Progenitor cell of endocrine pancreas (in vitro differentiated cells): ENCODE measurements at regions not wholly inside any gene's neighbourhood (a gene's known extent, or its start where the extent isn't known, plus 50 kb on each side); places are given as distances from the start of the nearest gene placed in this dataset.
"Not testable (repeated sequence)": the region's sequence is repeated elsewhere in the genome, so short reads cannot be mapped to it uniquely, and the experiment has no call there.

ENCODE experiments used
- DNase-seq: peaks from one replicate; pipeline ENCODE4 v3.0.0; 2021; ENCODE audit warnings: low spot score; ENCODE audit not compliant: unreplicated experiment
- H3K27ac Mint-ChIP-seq: 2 replicates; pipeline ENCODE4 v1.8.0; 2021; ENCODE audit warnings: mild to moderate bottlenecking, moderate library complexity, mixed read lengths
- H3K27me3 Mint-ChIP-seq: 2 replicates; pipeline ENCODE4 v1.8.0; 2021; ENCODE audit warnings: mixed read lengths
- H3K36me3 Mint-ChIP-seq: 2 replicates; pipeline ENCODE4 v1.8.0; 2022; ENCODE audit warnings: mixed read lengths; ENCODE audit not compliant: insufficient read depth
- H3K4me1 Mint-ChIP-seq: 2 replicates; pipeline ENCODE4 v1.8.0; 2021; ENCODE audit warnings: low read depth, mixed read lengths
- H3K4me3 Mint-ChIP-seq: 2 replicates; pipeline ENCODE4 v1.8.0; 2021; ENCODE audit warnings: low read depth, mild to moderate bottlenecking, moderate library complexity, mixed read lengths
- H3K9me3 Mint-ChIP-seq: 2 replicates; pipeline ENCODE4 v1.8.0; 2021; ENCODE audit warnings: low read depth, mixed read lengths
- TF ChIP-seq, protein P1 (sequence below): fragments of 200-600 bp; sonication (generic); IDR thresholded peaks from one replicate; pipeline ENCODE4 v1.5.0; 2021; ENCODE audit warnings: antibody characterized with exemption, mild to moderate bottlenecking; ENCODE audit not compliant: unreplicated experiment

DNA sequence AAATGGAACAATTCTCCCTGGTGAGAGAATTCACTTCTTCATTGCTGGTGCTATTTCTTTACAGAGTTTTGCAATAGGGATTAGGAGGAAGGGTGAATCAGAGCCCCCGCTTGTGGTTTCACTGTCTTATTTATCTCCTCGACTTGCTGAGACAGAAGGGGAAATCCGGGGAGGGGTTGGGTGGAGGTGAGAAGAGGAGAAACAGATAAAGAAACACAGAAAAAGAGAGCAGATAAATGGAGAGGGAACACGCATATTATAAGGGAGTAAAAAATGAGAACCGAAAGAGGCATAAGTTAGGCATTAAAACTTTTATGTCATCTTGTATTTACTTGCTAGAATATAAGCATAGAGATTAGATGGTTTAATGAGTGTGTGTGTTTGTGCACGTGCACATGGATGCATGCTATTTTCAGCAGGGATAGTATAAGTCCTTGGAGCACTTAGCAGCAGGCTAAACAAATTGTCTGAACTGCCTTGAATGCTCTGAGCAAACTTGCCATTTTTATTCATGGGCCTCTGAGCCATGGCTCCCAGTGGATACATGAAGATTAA lies 105.0 kb downstream of the OLIG3 start:
- no peaks in the 10 kb centered on the region for H3K36me3 Mint-ChIP-seq
- no peak overlapping the region for H3K4me3 Mint-ChIP-seq
- no peaks in the 10 kb centered on the region for H3K9me3 Mint-ChIP-seq
- H3K27me3 Mint-ChIP-seq = peaks cover 6% of the 10 kb centered on the region
- no peaks in the 10 kb centered on the region for H3K4me1 Mint-ChIP-seq
- TF ChIP-seq, protein P1, sequence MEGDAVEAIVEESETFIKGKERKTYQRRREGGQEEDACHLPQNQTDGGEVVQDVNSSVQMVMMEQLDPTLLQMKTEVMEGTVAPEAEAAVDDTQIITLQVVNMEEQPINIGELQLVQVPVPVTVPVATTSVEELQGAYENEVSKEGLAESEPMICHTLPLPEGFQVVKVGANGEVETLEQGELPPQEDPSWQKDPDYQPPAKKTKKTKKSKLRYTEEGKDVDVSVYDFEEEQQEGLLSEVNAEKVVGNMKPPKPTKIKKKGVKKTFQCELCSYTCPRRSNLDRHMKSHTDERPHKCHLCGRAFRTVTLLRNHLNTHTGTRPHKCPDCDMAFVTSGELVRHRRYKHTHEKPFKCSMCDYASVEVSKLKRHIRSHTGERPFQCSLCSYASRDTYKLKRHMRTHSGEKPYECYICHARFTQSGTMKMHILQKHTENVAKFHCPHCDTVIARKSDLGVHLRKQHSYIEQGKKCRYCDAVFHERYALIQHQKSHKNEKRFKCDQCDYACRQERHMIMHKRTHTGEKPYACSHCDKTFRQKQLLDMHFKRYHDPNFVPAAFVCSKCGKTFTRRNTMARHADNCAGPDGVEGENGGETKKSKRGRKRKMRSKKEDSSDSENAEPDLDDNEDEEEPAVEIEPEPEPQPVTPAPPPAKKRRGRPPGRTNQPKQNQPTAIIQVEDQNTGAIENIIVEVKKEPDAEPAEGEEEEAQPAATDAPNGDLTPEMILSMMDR = no peak
- DNase-seq = no peak
- H3K27ac Mint-ChIP-seq = no peak overlapping the region

DNA sequence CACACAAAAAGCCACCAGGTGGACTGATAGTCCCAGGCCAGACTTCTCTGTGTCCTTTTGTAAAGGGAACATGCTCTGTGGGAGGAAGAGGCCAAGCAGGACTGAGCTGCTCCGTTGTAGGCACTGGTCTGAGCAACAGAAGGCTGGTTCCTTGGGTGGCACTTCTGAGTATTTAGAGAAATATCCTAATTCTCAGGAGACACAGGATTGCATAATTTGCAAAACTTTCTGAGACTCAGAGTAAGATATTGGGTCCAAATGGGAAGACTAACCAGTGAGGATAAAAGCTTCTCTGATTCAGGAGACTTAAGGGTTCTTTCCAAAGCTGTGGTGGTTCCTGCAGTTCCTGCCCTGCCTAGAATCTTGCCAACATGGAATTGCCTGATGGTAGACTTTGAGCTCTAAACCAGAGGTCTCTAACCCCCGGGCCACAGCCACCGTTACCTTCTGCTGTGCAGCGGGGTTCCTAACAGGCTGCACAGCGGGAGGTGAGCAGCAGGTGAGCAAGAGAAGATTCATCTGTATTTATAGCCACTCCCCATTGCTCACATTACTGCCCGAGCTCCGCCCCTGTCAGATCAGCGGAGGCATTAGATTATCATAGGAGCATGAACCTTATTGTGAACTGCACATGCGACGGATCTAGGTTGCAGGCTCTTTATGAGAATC lies 107.0 kb downstream of the OLIG3 start:
- Mint-ChIP-seq H3K27ac (no peak overlapping the region), H3K36me3 (no peaks in the 10 kb centered on the region)

DNA sequence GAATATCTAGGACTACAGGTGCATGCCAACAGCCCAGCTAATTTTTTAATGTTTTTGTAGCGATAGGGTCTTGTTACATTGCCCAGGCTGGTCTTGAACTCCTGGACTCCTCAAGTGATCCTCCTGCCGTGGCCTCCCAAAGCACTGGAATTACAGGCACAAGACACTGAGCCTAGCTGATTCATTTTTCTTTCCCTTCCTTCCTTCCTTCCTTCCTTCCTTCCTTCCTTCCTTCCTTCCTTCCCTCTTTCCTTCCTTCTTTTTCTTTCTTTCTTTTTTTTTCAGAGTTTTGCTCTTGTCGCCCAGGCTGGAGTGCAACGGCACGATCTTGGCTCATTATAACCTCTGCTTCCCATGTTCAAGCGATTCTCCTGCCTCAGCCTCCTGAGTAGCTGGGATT lies 110.9 kb downstream of the OLIG3 start:
- H3K9me3 Mint-ChIP-seq, H3K27ac Mint-ChIP-seq, H3K36me3 Mint-ChIP-seq, H3K27me3 Mint-ChIP-seq, DNase-seq, H3K4me3 Mint-ChIP-seq, H3K4me1 Mint-ChIP-seq: not testable (repeated sequence)

More for the DNA sequence above, 107.0 kb downstream of the OLIG3 start:
- Mint-ChIP-seq H3K27me3 (peaks cover 6% of the 10 kb centered on the region), H3K4me3 (no peak overlapping the region), H3K9me3 (no peaks in the 10 kb centered on the region), H3K4me1 (no peaks in the 10 kb centered on the region)
- TF ChIP-seq, protein P1 = no peak
- DNase-seq = no peak

DNA sequence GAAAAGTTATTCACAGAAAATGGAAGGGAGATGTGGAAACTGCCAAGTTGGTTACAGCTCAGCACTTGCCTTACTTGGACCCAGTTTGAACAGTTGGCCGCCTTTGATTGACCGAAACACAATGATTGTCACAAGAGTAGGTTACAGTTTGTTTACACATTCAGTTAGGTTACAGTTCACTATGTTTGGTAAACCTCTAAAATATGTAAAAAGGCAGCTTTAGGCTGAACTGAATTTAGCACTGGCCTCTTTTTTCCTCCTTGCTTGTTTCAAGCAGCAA lies 116.2 kb downstream of the OLIG3 start:
- Mint-ChIP-seq H3K4me3 (no peak overlapping the region), H3K9me3 (peaks cover 7% of the 10 kb centered on the region), H3K36me3 (no peaks in the 10 kb centered on the region), H3K27me3 (no peaks in the 10 kb centered on the region), H3K4me1 (no peaks in the 10 kb centered on the region), H3K27ac (no peak overlapping the region)
- no peak for DNase-seq
- TF ChIP-seq, protein P1 = no peak

DNA sequence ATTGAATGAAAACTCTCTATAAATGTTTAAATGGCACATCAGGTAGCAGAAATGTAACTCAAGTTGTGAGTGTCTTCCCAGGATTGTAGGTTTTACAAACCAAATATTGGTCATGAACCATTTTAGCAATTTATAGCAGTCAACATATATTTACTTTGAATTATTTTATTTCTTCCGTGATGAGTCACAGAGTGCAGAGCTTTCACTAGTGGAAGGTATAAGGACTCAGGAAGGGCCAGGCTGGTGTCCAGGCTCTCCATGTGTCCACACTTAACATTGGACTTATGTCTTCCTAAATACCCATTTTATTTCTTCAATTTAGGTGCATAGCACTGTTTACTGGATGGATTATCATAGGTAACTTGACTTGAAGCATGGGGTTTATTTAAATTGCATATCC lies 120.9 kb downstream of the OLIG3 start:
- H3K27me3 Mint-ChIP-seq = peaks cover 6% of the 10 kb centered on the region
- H3K27ac Mint-ChIP-seq = no peak overlapping the region
- H3K4me1 Mint-ChIP-seq = no peaks in the 10 kb centered on the region
- H3K36me3 Mint-ChIP-seq = no peaks in the 10 kb centered on the region
- H3K9me3 Mint-ChIP-seq = peaks cover 3% of the 10 kb centered on the region
- H3K4me3 Mint-ChIP-seq = no peak overlapping the region
- TF ChIP-seq, protein P1 = no peak
- DNase-seq = no peak

DNA sequence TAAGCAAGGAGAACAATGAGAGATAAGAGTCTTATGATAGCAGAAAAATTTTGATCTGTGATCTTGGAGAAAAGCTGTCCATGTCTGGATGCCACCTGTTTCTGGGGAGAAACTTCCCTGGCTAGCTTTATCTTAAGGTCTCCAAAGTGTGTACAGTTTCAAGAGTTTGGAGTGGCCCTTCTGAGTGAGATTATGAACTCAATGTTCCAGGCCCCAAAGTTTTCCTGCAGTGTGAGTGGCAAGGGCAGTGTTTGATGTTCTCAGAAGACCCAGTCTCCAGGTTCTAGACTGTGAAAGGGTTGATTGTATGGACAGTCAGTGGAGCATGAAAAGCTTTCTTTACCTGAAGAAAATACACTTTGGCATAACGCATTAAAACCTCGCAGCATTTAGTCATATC lies 121.7 kb downstream of the OLIG3 start:
- H3K9me3 Mint-ChIP-seq = no peaks in the 10 kb centered on the region
- no peak for DNase-seq
- H3K27ac Mint-ChIP-seq = no peak overlapping the region
- peaks cover 6% of the 10 kb centered on the region for H3K27me3 Mint-ChIP-seq
- H3K4me3 Mint-ChIP-seq = no peak overlapping the region
- no peaks in the 10 kb centered on the region for H3K36me3 Mint-ChIP-seq
- TF ChIP-seq, protein P1 = no peak
- H3K4me1 Mint-ChIP-seq = no peaks in the 10 kb centered on the region
